GM18519 (cell line): ENCODE measurements at regions not wholly inside any gene's neighbourhood (a gene's known extent, or its start where the extent isn't known, plus 50 kb on each side); places are given as distances from the start of the nearest gene placed in this dataset.
"Not testable (repeated sequence)": the region's sequence is repeated elsewhere in the genome, so short reads cannot be mapped to it uniquely, and the experiment has no call there.

Experiments
- ATAC-seq: cut with Tn5 transposase; IDR thresholded peaks from one replicate; pipeline ENCODE4 v1.9.1; 2021; ENCODE audit warnings: mild to moderate bottlenecking, moderate library complexity; ENCODE audit not compliant: unreplicated experiment, low FRiP score

- ATAC-seq, result not testable (repeated sequence)
Observed at GRCh38 chr2:212875950-212876349, 275.5 kb downstream of the IKZF2 start.

- no peak for ATAC-seq
Observed at GRCh38 chr2:212873256-212873655, 278.2 kb downstream of the IKZF2 start.

- no peak for ATAC-seq
Observed at GRCh38 chr2:212871597-212871996, 279.8 kb downstream of the IKZF2 start.

GRCh38 chr2:212864186-212864585 lies 287.2 kb downstream of the IKZF2 start:
- ATAC-seq, result no peak

- ATAC-seq, result no peak
Observed at GRCh38 chr2:212863185-212863588, 288.2 kb downstream of the IKZF2 start.

GRCh38 chr2:212858496-212858895 lies 292.9 kb downstream of the IKZF2 start:
- no peak for ATAC-seq

- no peak for ATAC-seq
Observed at GRCh38 chr2:212854771-212855170, 296.6 kb downstream of the IKZF2 start.

- no peak for ATAC-seq
Observed at GRCh38 chr2:212854116-212854515, 297.3 kb downstream of the IKZF2 start.

GRCh38 chr2:212845941-212846340 lies 305.5 kb downstream of the IKZF2 start:
- no peak for ATAC-seq

- no peak for ATAC-seq
Observed at GRCh38 chr2:212843409-212844199, 305.0 kb upstream of the ERBB4 start.

- no peak for ATAC-seq
Observed at GRCh38 chr2:212842544-212843185, 304.1 kb upstream of the ERBB4 start.

GRCh38 chr2:212841460-212841859 lies 302.9 kb upstream of the ERBB4 start:
- ATAC-seq, result no peak

GRCh38 chr2:212832211-212833195 lies 293.9 kb upstream of the ERBB4 start:
- no peak for ATAC-seq

GRCh38 chr2:212831671-212832199 lies 293.1 kb upstream of the ERBB4 start:
- ATAC-seq, result no peak

- ATAC-seq, result no peak
Observed at GRCh38 chr2:212816267-212816666, 277.7 kb upstream of the ERBB4 start.

- no peak for ATAC-seq
Observed at GRCh38 chr2:212815453-212815852, 276.9 kb upstream of the ERBB4 start.

- no peak for ATAC-seq
Observed at GRCh38 chr2:212814941-212815340, 276.3 kb upstream of the ERBB4 start.

GRCh38 chr2:212811921-212812320 lies 273.3 kb upstream of the ERBB4 start:
- no peak for ATAC-seq

- peak; percentile 47 for ATAC-seq
Observed at GRCh38 chr2:212811036-212811805, 272.6 kb upstream of the ERBB4 start.
